ENCODE measurements at regions not wholly inside any gene's neighbourhood (a gene's known extent, or its start where the extent isn't known, plus 50 kb on each side); places are given as distances from the start of the nearest gene placed in this dataset.

DNA sequence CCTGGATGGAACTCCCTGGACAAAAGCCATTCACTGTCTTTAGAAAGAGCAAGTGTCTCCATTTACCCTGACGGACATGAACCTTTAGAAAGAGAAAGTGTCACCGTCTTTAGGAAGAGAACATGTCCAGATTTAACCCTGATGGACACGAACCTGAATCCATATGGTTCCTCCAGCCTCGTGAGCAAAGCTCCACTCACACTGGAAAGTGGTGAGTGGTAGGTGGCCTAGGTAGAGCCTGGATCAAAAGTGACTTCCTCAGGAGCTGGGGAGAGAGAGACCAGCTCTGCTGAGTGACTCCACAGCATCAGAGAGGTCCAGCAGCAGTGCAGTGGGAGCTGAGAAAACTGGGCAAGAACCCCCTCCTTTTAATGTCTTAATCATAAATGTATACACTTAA lies 59.8 kb upstream of the IRS2 start:
- no peak for DNase-seq

DNA sequence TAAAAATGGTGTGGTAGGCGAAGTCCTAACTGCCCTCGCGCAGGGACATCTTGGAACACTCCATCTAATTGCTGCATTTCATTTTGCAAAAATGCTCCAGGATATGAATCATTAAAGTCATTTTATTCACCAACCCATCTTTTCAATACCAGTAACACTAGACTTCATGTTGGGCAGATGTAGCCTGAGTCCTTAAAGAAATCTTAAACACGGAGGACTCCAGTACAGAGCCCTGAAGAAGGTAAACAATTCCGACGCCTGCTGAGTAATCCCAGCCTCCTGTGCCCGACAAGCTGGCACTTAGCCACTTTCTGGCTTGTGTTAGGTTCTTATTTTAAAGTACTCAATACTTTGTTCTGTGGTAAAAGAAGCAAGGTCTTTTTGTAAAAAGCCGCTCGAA lies 58.0 kb upstream of the IRS2 start:
- no peak for DNase-seq

DNA sequence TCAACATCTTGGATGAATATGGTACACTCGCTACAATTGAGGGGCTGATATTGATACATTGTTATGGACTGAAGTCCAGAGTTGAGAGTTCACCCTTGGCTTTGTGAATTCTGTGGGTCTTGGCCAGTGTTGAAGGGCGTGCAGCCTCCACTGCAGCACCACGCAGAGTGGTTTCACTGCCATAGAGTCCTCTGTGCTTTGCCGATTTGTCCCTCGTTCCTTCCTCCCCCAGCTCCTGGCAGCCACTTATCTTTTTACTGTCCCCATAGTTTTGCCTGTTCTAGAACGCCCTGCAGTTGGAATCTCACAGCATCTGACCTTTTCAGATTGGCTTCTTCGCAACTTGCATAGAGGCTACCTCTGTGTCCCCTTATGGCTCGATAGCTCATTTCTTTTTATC lies 57.3 kb upstream of the IRS2 start:
- DNase-seq: no peak

DNA sequence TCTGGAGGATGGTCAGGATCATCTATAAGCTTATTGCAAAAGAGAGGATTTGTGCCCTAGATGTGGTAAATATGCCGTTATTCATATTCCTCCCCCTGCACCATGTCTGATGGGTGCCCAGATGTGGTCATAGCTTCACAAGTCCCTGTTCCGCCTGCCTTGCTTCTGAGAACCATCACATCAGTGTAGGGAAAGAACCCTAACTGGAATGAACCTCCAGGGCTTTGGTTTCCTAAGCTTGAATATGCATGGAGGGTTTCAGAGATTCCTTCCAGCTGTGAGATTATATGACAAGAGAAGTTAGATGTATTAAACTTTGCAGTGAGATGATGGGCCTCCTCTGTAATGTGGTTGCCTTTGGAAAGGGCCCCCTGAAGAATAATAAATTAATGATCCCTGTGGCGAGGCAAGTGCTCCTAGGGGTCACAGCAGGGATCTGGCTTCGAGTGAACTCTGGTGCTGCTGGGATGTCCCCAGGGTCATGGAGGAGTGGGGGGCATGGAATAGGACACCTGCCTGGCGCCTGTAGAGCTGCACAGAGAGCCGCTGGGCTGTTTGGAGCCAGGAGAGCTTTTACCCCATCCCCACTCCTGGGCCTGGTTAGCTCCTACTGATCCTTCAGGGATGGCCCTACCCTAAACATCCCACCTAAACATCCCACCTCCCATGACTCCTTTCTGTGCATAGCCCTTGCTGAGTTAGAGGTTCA lies 56.0 kb upstream of the IRS2 start:
- no peak for DNase-seq

DNA sequence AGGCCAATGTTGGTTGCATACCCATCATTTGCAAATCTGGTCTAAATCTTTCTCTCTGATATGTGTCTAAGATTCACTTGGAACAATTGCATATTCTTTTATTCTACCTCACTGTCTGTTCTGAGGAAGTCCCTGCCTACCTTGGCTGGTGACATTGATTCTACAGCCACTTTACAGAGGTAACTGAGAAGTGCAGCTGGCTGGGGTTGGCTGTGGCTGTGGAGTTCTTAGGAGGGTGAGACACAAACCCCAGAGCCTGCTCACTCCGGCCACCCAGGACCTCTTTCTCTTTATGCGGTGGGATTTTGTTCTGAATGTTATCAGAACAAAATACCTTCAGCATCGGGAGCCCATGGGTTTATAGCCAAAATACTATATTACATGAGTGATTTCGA lies 54.5 kb upstream of the IRS2 start:
- DNase-seq: no peak

DNA sequence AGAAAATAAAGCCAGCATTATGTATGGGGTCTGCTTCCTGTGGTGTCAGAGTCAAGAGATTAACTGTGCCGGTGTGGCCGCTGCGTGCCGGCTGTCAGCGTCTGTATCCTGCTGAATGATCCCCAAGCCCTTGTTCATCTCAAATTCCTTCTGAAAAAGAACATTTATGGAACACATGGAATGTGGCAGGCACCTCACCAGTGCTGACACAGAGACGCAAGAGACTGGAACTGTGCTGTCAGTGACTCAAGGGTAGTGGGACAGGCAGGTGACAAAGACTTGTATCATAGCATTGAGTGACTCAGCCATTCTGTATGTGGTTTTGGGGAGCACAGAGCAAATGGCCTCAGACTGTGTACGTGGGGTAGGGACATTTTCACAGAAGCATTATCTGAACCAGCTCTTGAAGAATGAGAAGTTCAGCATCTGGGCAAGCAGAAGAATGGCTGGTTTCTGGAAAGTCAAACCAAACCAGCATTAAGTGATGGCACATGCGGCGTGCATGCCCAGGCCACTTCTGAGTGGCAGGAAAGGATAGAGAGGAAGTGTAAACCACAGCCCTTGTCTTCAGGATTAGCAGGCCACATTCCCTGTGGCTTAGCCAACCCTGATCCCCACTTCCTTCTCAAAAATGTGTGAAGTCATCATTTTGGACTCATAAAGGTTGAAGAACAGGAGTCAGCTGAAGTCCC lies 54.0 kb upstream of the IRS2 start:
- peak; percentile 33 for DNase-seq

DNA sequence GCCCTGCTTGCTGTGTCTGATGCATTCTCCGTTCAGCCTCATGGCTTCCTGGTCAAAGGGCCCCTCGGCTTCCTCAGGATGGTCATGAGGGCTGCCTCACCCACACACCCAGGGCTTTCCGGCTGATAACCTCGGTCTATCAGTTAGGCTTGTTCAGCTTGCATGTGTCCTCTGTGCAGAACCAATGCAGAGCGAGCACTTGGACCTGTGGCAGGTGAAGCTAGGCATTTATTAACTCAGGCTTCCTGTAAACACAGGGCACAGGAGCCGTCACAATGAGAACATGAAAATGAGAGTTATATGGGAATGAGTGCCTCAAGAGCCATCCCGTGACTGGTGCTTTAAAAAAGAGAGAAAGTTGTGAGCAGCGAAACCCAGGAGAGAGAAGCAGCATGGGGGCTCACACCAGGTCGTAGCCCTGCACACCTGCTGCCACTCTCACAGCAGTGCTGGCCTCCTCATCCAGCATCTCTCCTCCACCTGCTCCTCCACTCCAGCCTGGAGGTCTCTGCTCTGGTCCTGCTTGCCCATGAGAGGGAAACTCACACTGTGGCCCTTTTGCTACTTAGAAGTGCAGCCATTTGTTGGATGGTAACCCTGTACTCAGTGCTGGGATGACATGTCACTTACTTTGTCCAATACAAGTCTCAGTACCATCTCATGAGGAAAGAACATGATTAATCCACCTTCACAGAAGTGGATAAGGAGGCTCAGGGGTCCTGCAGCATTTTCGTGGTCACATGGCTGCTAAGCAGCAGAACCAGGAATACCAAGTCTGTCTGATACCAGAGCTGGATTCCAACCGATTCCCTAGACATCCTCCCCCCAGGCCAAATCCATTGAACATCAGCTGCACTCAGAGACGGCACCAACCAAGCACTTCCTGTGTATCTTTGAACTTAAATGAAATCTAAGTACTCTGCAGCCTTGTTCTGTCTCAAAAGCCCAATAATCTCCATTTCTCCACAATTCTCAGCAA lies 50.5 kb upstream of the IRS2 start:
- DNase-seq: no peak
